GM23338 (cell line): ENCODE measurements at regions not wholly inside any gene's neighbourhood (a gene's known extent, or its start where the extent isn't known, plus 50 kb on each side); places are given as distances from the start of the nearest gene placed in this dataset.

Experiments
- ATAC-seq: fragments of 200-7000 bp; cut with Tn5 transposase; 3 replicates; pipeline ENCODE4 v1.9.1; 2020
- DNase-seq: peaks from one replicate; pipeline ENCODE4 v3.0.0-alpha.2; 2015; ENCODE audit warnings: low spot score
- H2AFZ ChIP-seq: fragments of 200-600 bp; sonication (generic); 2 replicates; pipeline ENCODE4 v1.8.0; 2016; ENCODE audit warnings: antibody characterized with exemption, mild to moderate bottlenecking, moderate library complexity
- H3F3A ChIP-seq: fragments of 200-600 bp; sonication (generic); replicated peaks from 2 replicates; pipeline ENCODE4 v1.8.0; 2017; ENCODE audit warnings: antibody characterized with exemption, mixed run types, low read depth
- H3K27ac ChIP-seq: fragments of 200-600 bp; sonication (generic); 2 replicates; pipeline ENCODE4 v1.6.1; 2016; ENCODE audit warnings: low read depth
- H3K27me3 ChIP-seq: fragments of 200-600 bp; sonication (generic); 2 replicates; pipeline ENCODE4 v1.8.0; 2016; ENCODE audit warnings: mild to moderate bottlenecking, mixed run types, moderate library complexity; ENCODE audit not compliant: insufficient read depth
- H3K36me3 ChIP-seq: fragments of 200-600 bp; sonication (generic); 2 replicates; pipeline ENCODE4 v1.8.0; 2016; ENCODE audit warnings: mild to moderate bottlenecking; ENCODE audit not compliant: insufficient read depth
- H3K4me1 ChIP-seq: fragments of 200-600 bp; sonication (generic); 2 replicates; pipeline ENCODE4 v1.8.0; 2016; ENCODE audit warnings: mild to moderate bottlenecking, moderate library complexity; ENCODE audit not compliant: insufficient read depth
- H3K4me2 ChIP-seq: fragments of 200-600 bp; sonication (generic); 2 replicates; pipeline ENCODE4 v1.7.1; 2017; ENCODE audit warnings: mixed run types
- H3K4me3 ChIP-seq: fragments of 200-600 bp; sonication (generic); 2 replicates; pipeline ENCODE4 v1.6.1; 2016; ENCODE audit warnings: mixed run types
- H3K79me2 ChIP-seq: fragments of 200-600 bp; sonication (generic); replicated peaks from 2 replicates; pipeline ENCODE4 v1.8.0; 2017; ENCODE audit warnings: mild to moderate bottlenecking; ENCODE audit not compliant: insufficient read depth
- H3K9me2 ChIP-seq: fragments of 200-600 bp; sonication (generic); 2 replicates; pipeline ENCODE4 v1.8.0; 2017; ENCODE audit not compliant: insufficient read depth
- H4K20me1 ChIP-seq: fragments of 200-600 bp; sonication (generic); replicated peaks from 2 replicates; pipeline ENCODE4 v1.8.0; 2017; ENCODE audit warnings: mild to moderate bottlenecking; ENCODE audit not compliant: insufficient read depth
- H3K27ac Mint-ChIP-seq: 2 replicates; pipeline ENCODE4 v1.8.0; 2020; ENCODE audit warnings: inconsistent platforms, mild to moderate bottlenecking, moderate library complexity, mixed read lengths
- H3K27me3 Mint-ChIP-seq: 3 replicates; pipeline ENCODE4 v1.8.0; 2022; ENCODE audit warnings: low read depth, mild to moderate bottlenecking, moderate library complexity, mixed read lengths, inconsistent platforms; ENCODE audit not compliant: insufficient read depth, poor library complexity
- H3K36me3 Mint-ChIP-seq: 3 replicates; pipeline ENCODE4 v1.8.0; 2021; ENCODE audit warnings: low read depth, mild to moderate bottlenecking, inconsistent platforms, moderate library complexity, mixed read lengths
- H3K4me1 Mint-ChIP-seq: 3 replicates; pipeline ENCODE4 v1.8.0; 2020; ENCODE audit warnings: mild to moderate bottlenecking, inconsistent platforms, mixed read lengths
- H3K4me3 Mint-ChIP-seq: 3 replicates; pipeline ENCODE4 v1.8.0; 2021; ENCODE audit warnings: moderate library complexity, mild to moderate bottlenecking, inconsistent platforms, mixed read lengths
- H3K9me3 Mint-ChIP-seq: 3 replicates; pipeline ENCODE4 v1.8.0; 2020; ENCODE audit warnings: moderate library complexity, mild to moderate bottlenecking, inconsistent platforms, mixed read lengths
- CREB1 ChIP-seq: fragments of 250-450 bp; sonication (Bioruptor Pico); IDR thresholded peaks from 2 replicates; pipeline ENCODE4 v1.5.0; 2020; ENCODE audit warnings: low read depth, mild to moderate bottlenecking, moderate library complexity
- CTCF ChIP-seq, 2 experiments: fragments of 200-600 bp in 1 of 2; sonication (generic) in 1 of 2; conservative IDR thresholded peaks; 2 replicates each; pipeline versions ENCODE4 v1.5.1 to v1.6.1; 2016 to 2017; ENCODE audit warnings: antibody characterized with exemption in 2 of 2, low read depth in 2 of 2, mild to moderate bottlenecking in 2 of 2, moderate library complexity in 1 of 2
- EZH2 ChIP-seq: fragments of 200-600 bp; sonication (generic); IDR thresholded peaks from one replicate; pipeline ENCODE4 v1.8.0; 2017; ENCODE audit warnings: antibody characterized with exemption, mild to moderate bottlenecking, low read depth; ENCODE audit not compliant: unreplicated experiment
- EZH2phosphoT487 ChIP-seq: fragments of 200-600 bp; sonication (generic); IDR thresholded peaks from one replicate; pipeline ENCODE4 v1.8.1; 2018; ENCODE audit warnings: antibody characterized with exemption; ENCODE audit not compliant: unreplicated experiment
- JUNB ChIP-seq: IDR thresholded peaks from one replicate; pipeline ENCODE4 v1.6.1; 2016; ENCODE audit warnings: antibody characterized with exemption; ENCODE audit not compliant: unreplicated experiment
- REST ChIP-seq: IDR thresholded peaks from one replicate; pipeline ENCODE4 v1.6.1; 2018; ENCODE audit warnings: antibody characterized with exemption; ENCODE audit not compliant: unreplicated experiment
- STAT1 ChIP-seq: IDR thresholded peaks from one replicate; pipeline ENCODE4 v1.6.1; 2016; ENCODE audit warnings: antibody characterized with exemption; ENCODE audit not compliant: unreplicated experiment
- ZNF114 ChIP-seq: fragments of 250-450 bp; sonication (Bioruptor Pico); IDR thresholded peaks from 2 replicates; pipeline ENCODE4 v1.5.0; 2020; ENCODE audit warnings: mild to moderate bottlenecking, moderate library complexity

GRCh38 chr12:89825591-89826449 is 117.2 kb upstream of the ATP2B1 start:
- peak overlapping the region; percentile 83 for H3K27ac Mint-ChIP-seq
- no peak overlapping the region for H3K4me2 ChIP-seq

More at GRCh38 chr12:89825591-89826449, 117.2 kb upstream of the ATP2B1 start:
- Histone ChIP-seq H3K9me2 (no peaks in the 10 kb centered on the region), H3K4me3 (no peak overlapping the region), H2AFZ (0 out of 2 replicates have a peak overlapping the region, but pooled peaks have one; percentile 31), H3K4me1 (no peaks in the 10 kb centered on the region), H3K36me3 (no peaks in the 10 kb centered on the region), H3F3A (no peaks in the 10 kb centered on the region), H4K20me1 (no peaks in the 10 kb centered on the region), H3K27me3 (no peaks in the 10 kb centered on the region), H3K79me2 (no peaks in the 10 kb centered on the region), H3K27ac (no peak overlapping the region)
- Mint-ChIP-seq H3K4me3 (no peak overlapping the region), H3K4me1 (peaks cover 9% of the 10 kb centered on the region; the same call in 2 of the 3 replicates), H3K27me3 (no peaks in the 10 kb centered on the region), H3K9me3 (no peaks in the 10 kb centered on the region), H3K36me3 (no peaks in the 10 kb centered on the region)
- no peak for TF ChIP-seq EZH2
- TF ChIP-seq CREB1 (CRISPR knock-in tag) = no peak
- TF ChIP-seq CTCF (conservative IDR thresholded peaks at IDR 0.05; ENCODE audit: low read depth in 2 of 2) = no peak
- no peak for TF ChIP-seq STAT1
- TF ChIP-seq REST = no peak
- no peak for TF ChIP-seq ZNF114 (CRISPR knock-in tag)
- no peak for TF ChIP-seq JUNB
- no peak for TF ChIP-seq EZH2phosphoT487
- DNase-seq (no peak), ATAC-seq (no peak)
